ENCODE measurements at regions not wholly inside any gene's neighbourhood (a gene's known extent, or its start where the extent isn't known, plus 50 kb on each side); places are given as distances from the start of the nearest gene placed in this dataset.

DNA sequence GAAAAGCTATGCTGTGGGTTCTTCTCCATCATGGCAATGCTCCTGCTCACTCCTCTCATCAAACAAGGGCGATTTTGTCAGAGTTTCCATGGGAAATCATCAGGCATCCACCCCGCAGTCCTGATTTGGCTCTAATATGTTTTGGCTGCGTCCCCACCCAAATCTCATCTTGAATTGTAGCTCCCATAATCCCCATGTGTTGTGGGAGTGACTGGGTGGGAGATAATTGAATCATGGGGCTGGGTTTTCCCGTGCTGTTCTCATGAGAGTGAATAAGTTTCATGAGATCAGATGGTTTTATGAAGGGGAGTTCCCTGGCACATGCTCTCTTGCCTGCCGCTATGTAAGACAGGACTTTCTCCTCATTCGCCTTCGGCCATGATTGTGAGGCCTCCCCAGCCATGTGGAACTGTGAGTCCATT lies 163.8 kb downstream of the GADD45G start:
- CTCF ChIA-PET: interaction anchor here (0.6 kb wide), 1 partner anchor 18 kb away, joined by 3 read pairs; no protein-coding TSS in a partner anchor
- TF ChIP-seq, protein P1, sequence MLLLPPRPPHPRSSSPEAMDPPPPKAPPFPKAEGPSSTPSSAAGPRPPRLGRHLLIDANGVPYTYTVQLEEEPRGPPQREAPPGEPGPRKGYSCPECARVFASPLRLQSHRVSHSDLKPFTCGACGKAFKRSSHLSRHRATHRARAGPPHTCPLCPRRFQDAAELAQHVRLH (tag by site-specific recombination; IDR thresholded peaks at IDR 0.05): no peak
- TF ChIP-seq ZNF335 (tag by site-specific recombination; conservative IDR thresholded peaks at IDR 0.05) (no peak), ZNF623 (tag by site-specific recombination; IDR thresholded peaks at IDR 0.05) (no peak), ZNF341 (tag by site-specific recombination; IDR thresholded peaks at IDR 0.05; ENCODE audit: low read depth) (no peak), ZNF621 (tag by site-specific recombination; IDR thresholded peaks at IDR 0.05) (no peak), ZNF302 (tag by site-specific recombination; IDR thresholded peaks at IDR 0.05; ENCODE audit: low read depth) (no peak), ZNF112 (tag by site-specific recombination; IDR thresholded peaks at IDR 0.05) (no peak)
- TF ChIP-seq, protein P2, sequence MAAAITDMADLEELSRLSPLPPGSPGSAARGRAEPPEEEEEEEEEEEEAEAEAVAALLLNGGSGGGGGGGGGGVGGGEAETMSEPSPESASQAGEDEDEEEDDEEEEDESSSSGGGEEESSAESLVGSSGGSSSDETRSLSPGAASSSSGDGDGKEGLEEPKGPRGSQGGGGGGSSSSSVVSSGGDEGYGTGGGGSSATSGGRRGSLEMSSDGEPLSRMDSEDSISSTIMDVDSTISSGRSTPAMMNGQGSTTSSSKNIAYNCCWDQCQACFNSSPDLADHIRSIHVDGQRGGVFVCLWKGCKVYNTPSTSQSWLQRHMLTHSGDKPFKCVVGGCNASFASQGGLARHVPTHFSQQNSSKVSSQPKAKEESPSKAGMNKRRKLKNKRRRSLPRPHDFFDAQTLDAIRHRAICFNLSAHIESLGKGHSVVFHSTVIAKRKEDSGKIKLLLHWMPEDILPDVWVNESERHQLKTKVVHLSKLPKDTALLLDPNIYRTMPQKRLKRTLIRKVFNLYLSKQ (tag by site-specific recombination; IDR thresholded peaks at IDR 0.05; ENCODE audit: borderline replicate concordance): no peak
- POLR2A ChIA-PET: no interaction called here
- H3K27ac ChIP-seq (ENCODE audit: extremely low read depth, low read depth, low read length): no peak overlapping the region
- no peaks in the 10 kb centered on the region for H3K4me1 ChIP-seq (ENCODE audit: control insufficient read depth, insufficient read depth, low read length)
- no peaks in the 10 kb centered on the region for H3K36me3 ChIP-seq (ENCODE audit: control insufficient read depth in 2 of 2, insufficient read depth in 1 of 2, low read length in 2 of 2)
- H3K4me3 ChIP-seq (ENCODE audit: low read depth, low read length): no peak overlapping the region
- no peaks in the 10 kb centered on the region for H3K9me3 ChIP-seq (ENCODE audit: control insufficient read depth, insufficient read depth, low read depth, low read length)

DNA sequence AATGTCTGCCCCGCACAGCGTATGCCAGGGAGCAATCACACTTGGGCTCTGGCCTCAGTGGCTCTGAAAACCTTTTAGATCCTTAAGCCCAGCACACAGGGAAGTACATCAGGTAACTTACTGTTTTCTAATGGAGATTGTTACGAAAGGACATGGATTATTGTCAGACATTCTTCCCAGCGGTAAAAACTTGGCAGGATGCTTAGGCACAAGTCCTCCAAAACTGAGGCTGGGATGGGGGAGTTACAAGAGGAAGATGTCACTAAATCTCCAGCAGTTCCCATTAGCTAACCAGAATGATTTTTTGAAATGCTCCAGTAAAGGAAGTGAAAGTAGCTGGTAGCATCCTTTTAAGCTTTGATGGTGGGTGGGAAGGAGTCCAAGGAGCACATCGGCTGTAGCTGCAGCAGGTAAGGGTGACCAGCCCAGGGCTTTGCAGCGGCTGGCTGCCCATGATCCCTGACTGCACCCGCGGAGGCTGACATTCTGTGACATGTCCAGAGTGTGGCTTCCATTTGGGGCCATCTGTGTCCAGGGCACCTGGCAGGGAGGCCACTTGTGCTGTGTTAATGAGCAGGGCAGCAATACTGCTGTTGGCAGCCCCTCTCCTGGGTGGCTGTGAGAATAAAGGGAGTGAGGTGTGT lies 165.8 kb downstream of the GADD45G start:
- Histone ChIP-seq H3K4me3 (ENCODE audit: low read depth, low read length) (no peak overlapping the region), H3K4me1 (ENCODE audit: control insufficient read depth, insufficient read depth, low read length) (no peaks in the 10 kb centered on the region), H3K27ac (ENCODE audit: extremely low read depth, low read depth, low read length) (no peak overlapping the region), H3K9me3 (ENCODE audit: control insufficient read depth, insufficient read depth, low read depth, low read length) (no peaks in the 10 kb centered on the region), H3K36me3 (ENCODE audit: control insufficient read depth in 2 of 2, insufficient read depth in 1 of 2, low read length in 2 of 2) (no peaks in the 10 kb centered on the region)
- TF ChIP-seq ZSCAN16 (tag by site-specific recombination; IDR thresholded peaks at IDR 0.05): no peak
- no peak for TF ChIP-seq ZBTB7A (tag by site-specific recombination; IDR thresholded peaks at IDR 0.05; ENCODE audit: low read depth)
- TF ChIP-seq, protein P3, sequence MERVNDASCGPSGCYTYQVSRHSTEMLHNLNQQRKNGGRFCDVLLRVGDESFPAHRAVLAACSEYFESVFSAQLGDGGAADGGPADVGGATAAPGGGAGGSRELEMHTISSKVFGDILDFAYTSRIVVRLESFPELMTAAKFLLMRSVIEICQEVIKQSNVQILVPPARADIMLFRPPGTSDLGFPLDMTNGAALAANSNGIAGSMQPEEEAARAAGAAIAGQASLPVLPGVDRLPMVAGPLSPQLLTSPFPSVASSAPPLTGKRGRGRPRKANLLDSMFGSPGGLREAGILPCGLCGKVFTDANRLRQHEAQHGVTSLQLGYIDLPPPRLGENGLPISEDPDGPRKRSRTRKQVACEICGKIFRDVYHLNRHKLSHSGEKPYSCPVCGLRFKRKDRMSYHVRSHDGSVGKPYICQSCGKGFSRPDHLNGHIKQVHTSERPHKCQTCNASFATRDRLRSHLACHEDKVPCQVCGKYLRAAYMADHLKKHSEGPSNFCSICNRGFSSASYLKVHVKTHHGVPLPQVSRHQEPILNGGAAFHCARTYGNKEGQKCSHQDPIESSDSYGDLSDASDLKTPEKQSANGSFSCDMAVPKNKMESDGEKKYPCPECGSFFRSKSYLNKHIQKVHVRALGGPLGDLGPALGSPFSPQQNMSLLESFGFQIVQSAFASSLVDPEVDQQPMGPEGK (tag by site-specific recombination; IDR thresholded peaks at IDR 0.05): no peak
- ChIA-PET CTCF (no interaction called here), POLR2A (no interaction called here)

DNA sequence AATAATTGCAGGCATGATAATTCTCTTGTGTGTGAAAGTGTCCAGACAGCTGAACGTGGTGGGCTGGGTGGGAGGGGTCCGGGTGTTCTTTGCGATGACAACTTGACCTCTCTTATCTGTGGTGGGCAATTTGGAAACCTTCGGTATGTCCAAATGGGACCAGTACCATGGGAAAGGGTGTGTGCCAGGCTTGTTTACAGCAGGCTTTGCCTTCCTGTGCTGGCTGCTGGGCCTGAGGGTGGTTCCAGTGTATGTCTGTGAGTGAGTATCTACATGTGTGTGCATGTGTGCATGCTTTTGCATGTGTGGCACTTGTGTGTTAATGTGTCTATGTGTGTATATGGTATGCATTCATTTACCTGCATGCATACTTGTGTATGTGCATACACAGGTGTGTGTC lies 166.4 kb downstream of the GADD45G start:
- H3K4me3 ChIP-seq (ENCODE audit: low read depth, low read length): no peak overlapping the region

More for the DNA sequence above, 166.4 kb downstream of the GADD45G start:
- CTCF ChIA-PET: no interaction called here
- Histone ChIP-seq H3K36me3 (ENCODE audit: control insufficient read depth in 2 of 2, insufficient read depth in 1 of 2, low read length in 2 of 2) (no peaks in the 10 kb centered on the region), H3K4me1 (ENCODE audit: control insufficient read depth, insufficient read depth, low read length) (no peaks in the 10 kb centered on the region), H3K27ac (ENCODE audit: extremely low read depth, low read depth, low read length) (no peak overlapping the region), H3K9me3 (ENCODE audit: control insufficient read depth, insufficient read depth, low read depth, low read length) (no peaks in the 10 kb centered on the region)
- POLR2A ChIA-PET: no interaction called here
- TF ChIP-seq ZSCAN23 (tag by site-specific recombination; IDR thresholded peaks at IDR 0.05) (no peak), ZNF223 (tag by site-specific recombination; IDR thresholded peaks at IDR 0.05) (no peak), SCRT1 (tag by site-specific recombination; IDR thresholded peaks at IDR 0.05; ENCODE audit: borderline replicate concordance) (no peak), ZNF221 (tag by site-specific recombination; IDR thresholded peaks at IDR 0.05; ENCODE audit: borderline replicate concordance) (no peak), ZNF677 (tag by site-specific recombination; IDR thresholded peaks at IDR 0.05) (no peak), ZFP41 (tag by site-specific recombination; IDR thresholded peaks at IDR 0.05; ENCODE audit: borderline replicate concordance) (no peak), ZNF132 (tag by site-specific recombination; IDR thresholded peaks at IDR 0.05; ENCODE audit: borderline replicate concordance) (no peak), ZNF37A (tag by site-specific recombination; IDR thresholded peaks at IDR 0.05) (no peak), MZF1 (tag by site-specific recombination; IDR thresholded peaks at IDR 0.05; ENCODE audit: borderline replicate concordance) (no peak), ZNF791 (tag by site-specific recombination; IDR thresholded peaks at IDR 0.05) (no peak), ZNF239 (tag by site-specific recombination; IDR thresholded peaks at IDR 0.05) (no peak), ZNF660 (tag by site-specific recombination; IDR thresholded peaks at IDR 0.05) (no peak)
- TF ChIP-seq, protein P1 (tag by site-specific recombination; IDR thresholded peaks at IDR 0.05): no peak
